ENCODE measurements at regions not wholly inside any gene's neighbourhood (a gene's known extent, or its start where the extent isn't known, plus 50 kb on each side); places are given as distances from the start of the nearest gene placed in this dataset.

- H3K4me1 ChIP-seq (ENCODE audit: control insufficient read depth, extremely low read depth, insufficient read depth, low read length), result no peaks in the 10 kb centered on the region
- no peaks in the 10 kb centered on the region for H3K9me3 ChIP-seq (ENCODE audit: control insufficient read depth, low read depth, low read length)
- FAIRE-seq (no peak), DNase-seq (ENCODE audit: low read depth, low spot score) (no peak)
- dilution Hi-C loops (cut with MboI; ENCODE audit: extremely low pct_ligation_motif_present, low sequenced_read_pairs), result no loop called here
- H3K79me2 ChIP-seq (ENCODE audit: control insufficient read depth, insufficient read depth, low read length), result no peaks in the 10 kb centered on the region
- no peak overlapping the region for H3K27ac ChIP-seq (ENCODE audit: control insufficient read depth, insufficient read depth, low read length)
- no peaks in the 10 kb centered on the region for H3K9me1 ChIP-seq (ENCODE audit: control insufficient read depth, extremely low read depth, insufficient read depth, low read length)
- H3K27me3 ChIP-seq (ENCODE audit: control insufficient read depth, extremely low read depth, insufficient read depth, low read length), result no peaks in the 10 kb centered on the region
- no peak overlapping the region for H3K4me3 ChIP-seq (ENCODE audit: control insufficient read depth in 2 of 3, extremely low read depth in 1 of 3, insufficient read depth in 2 of 3, low read depth in 1 of 3, low read length in 3 of 3)
- TF ChIP-seq CTCF (optimal IDR thresholded peaks at IDR 0.05 in 1 of 3, IDR thresholded peaks at IDR 0.05 in 1 of 3, conservative IDR thresholded peaks at IDR 0.05 in 1 of 3; ENCODE audit: extremely low read depth in 1 of 3, insufficient read depth in 2 of 3, low read length in 3 of 3), result no peak
- no peak for TF ChIP-seq EZH2 (IDR thresholded peaks at IDR 0.05; ENCODE audit: low read length)
- H3K36me3 ChIP-seq (ENCODE audit: control insufficient read depth in 2 of 2, extremely low read depth in 1 of 2, insufficient read depth in 2 of 2, low read length in 2 of 2), result no peaks in the 10 kb centered on the region
- no peak overlapping the region for H3K4me2 ChIP-seq (ENCODE audit: control insufficient read depth, extremely low read depth, insufficient read depth, low read depth, low read length)
- no peak overlapping the region for H3K9ac ChIP-seq (ENCODE audit: control insufficient read depth, extremely low read depth, insufficient read depth, low read length)
- H4K20me1 ChIP-seq (ENCODE audit: control insufficient read depth, extremely low read depth, insufficient read depth, low read length), result no peaks in the 10 kb centered on the region
- no peak overlapping the region for H2AFZ ChIP-seq (ENCODE audit: control insufficient read depth, low read length)
Measured at GRCh38 chr12:25719505-25719904, 166.4 kb upstream of the LMNTD1 start.

- no peaks in the 10 kb centered on the region for H4K20me1 ChIP-seq (ENCODE audit: control insufficient read depth, extremely low read depth, insufficient read depth, low read length)
Measured at GRCh38 chr12:25723336-25723735, 170.3 kb upstream of the LMNTD1 start.

More at GRCh38 chr12:25723336-25723735, 170.3 kb upstream of the LMNTD1 start:
- Histone ChIP-seq H3K4me1 (ENCODE audit: control insufficient read depth, extremely low read depth, insufficient read depth, low read length) (no peaks in the 10 kb centered on the region), H3K9me1 (ENCODE audit: control insufficient read depth, extremely low read depth, insufficient read depth, low read length) (no peaks in the 10 kb centered on the region), H3K9me3 (ENCODE audit: control insufficient read depth, low read depth, low read length) (no peaks in the 10 kb centered on the region), H3K4me3 (ENCODE audit: control insufficient read depth in 2 of 3, extremely low read depth in 1 of 3, insufficient read depth in 2 of 3, low read depth in 1 of 3, low read length in 3 of 3) (no peak overlapping the region), H3K79me2 (ENCODE audit: control insufficient read depth, insufficient read depth, low read length) (no peaks in the 10 kb centered on the region), H3K4me2 (ENCODE audit: control insufficient read depth, extremely low read depth, insufficient read depth, low read depth, low read length) (no peak overlapping the region), H3K9ac (ENCODE audit: control insufficient read depth, extremely low read depth, insufficient read depth, low read length) (no peak overlapping the region), H3K36me3 (ENCODE audit: control insufficient read depth in 2 of 2, extremely low read depth in 1 of 2, insufficient read depth in 2 of 2, low read length in 2 of 2) (no peaks in the 10 kb centered on the region), H3K27me3 (ENCODE audit: control insufficient read depth, extremely low read depth, insufficient read depth, low read length) (no peaks in the 10 kb centered on the region), H2AFZ (ENCODE audit: control insufficient read depth, low read length) (no peak overlapping the region), H3K27ac (ENCODE audit: control insufficient read depth, insufficient read depth, low read length) (no peak overlapping the region)
- DNase-seq (ENCODE audit: low read depth, low spot score), result no peak
- no peak for FAIRE-seq
- TF ChIP-seq CTCF (optimal IDR thresholded peaks at IDR 0.05 in 1 of 3, IDR thresholded peaks at IDR 0.05 in 1 of 3, conservative IDR thresholded peaks at IDR 0.05 in 1 of 3; ENCODE audit: extremely low read depth in 1 of 3, insufficient read depth in 2 of 3, low read length in 3 of 3) (no peak), EZH2 (IDR thresholded peaks at IDR 0.05; ENCODE audit: low read length) (no peak)
- dilution Hi-C loops (cut with MboI; ENCODE audit: extremely low pct_ligation_motif_present, low sequenced_read_pairs), result no loop called here
